ENCODE measurements at regions not wholly inside any gene's neighbourhood (a gene's known extent, or its start where the extent isn't known, plus 50 kb on each side); places are given as distances from the start of the nearest gene placed in this dataset.
"Not testable (repeated sequence)": the region's sequence is repeated elsewhere in the genome, so short reads cannot be mapped to it uniquely, and the experiment has no call there.

- DNase-seq (ENCODE audit: low read depth), result no peak
These were observed 280.2 kb upstream of the GALNTL6 start for GRCh38 chr4:171532968-171533367.

- DNase-seq (ENCODE audit: low read depth), result no peak
These were observed 288.3 kb upstream of the GALNTL6 start for GRCh38 chr4:171524903-171525302.

- no peak for DNase-seq (ENCODE audit: low read depth)
These were observed 291.5 kb upstream of the GALNTL6 start for GRCh38 chr4:171521726-171522125.

- DNase-seq (ENCODE audit: low read depth), result no peak
These were observed 293.7 kb upstream of the GALNTL6 start for GRCh38 chr4:171519457-171519856.

- DNase-seq (ENCODE audit: low read depth), result no peak
These were observed 295.3 kb upstream of the GALNTL6 start for GRCh38 chr4:171517883-171518282.

GRCh38 chr4:171516694-171517093 lies 296.5 kb upstream of the GALNTL6 start:
- DNase-seq (ENCODE audit: low read depth), result no peak

- DNase-seq (ENCODE audit: low read depth), result no peak
These were observed 328.5 kb upstream of the GALNTL6 start for GRCh38 chr4:171484681-171485080.

GRCh38 chr4:171478181-171478580 lies 335.0 kb upstream of the GALNTL6 start:
- no peak for DNase-seq (ENCODE audit: low read depth)

- not testable (repeated sequence) for DNase-seq (ENCODE audit: low read depth)
These were observed 338.1 kb upstream of the GALNTL6 start for GRCh38 chr4:171475111-171475510.

- DNase-seq (ENCODE audit: low read depth), result no peak
These were observed 340.0 kb upstream of the GALNTL6 start for GRCh38 chr4:171473155-171473554.

- no peak for DNase-seq (ENCODE audit: low read depth)
These were observed 341.0 kb upstream of the GALNTL6 start for GRCh38 chr4:171472230-171472629.

GRCh38 chr4:171464499-171464898 lies 348.7 kb upstream of the GALNTL6 start:
- DNase-seq (ENCODE audit: low read depth), result no peak

- DNase-seq (ENCODE audit: low read depth), result no peak
These were observed 352.0 kb upstream of the GALNTL6 start for GRCh38 chr4:171461191-171461590.

GRCh38 chr4:171448919-171449481 lies 364.2 kb upstream of the GALNTL6 start:
- no peak for DNase-seq (ENCODE audit: low read depth)

- DNase-seq (ENCODE audit: low read depth), result no peak
These were observed 364.8 kb upstream of the GALNTL6 start for GRCh38 chr4:171448358-171448757.

GRCh38 chr4:171441300-171441941 lies 371.8 kb upstream of the GALNTL6 start:
- DNase-seq (ENCODE audit: low read depth), result no peak

- DNase-seq (ENCODE audit: low read depth), result no peak
These were observed 379.5 kb upstream of the GALNTL6 start for GRCh38 chr4:171433674-171434073.

- DNase-seq (ENCODE audit: low read depth), result no peak
These were observed 380.7 kb upstream of the GALNTL6 start for GRCh38 chr4:171432536-171432935.

- no peak for DNase-seq (ENCODE audit: low read depth)
These were observed 382.7 kb upstream of the GALNTL6 start for GRCh38 chr4:171430495-171430894.

- no peak for DNase-seq (ENCODE audit: low read depth)
These were observed 416.0 kb upstream of the GALNTL6 start for GRCh38 chr4:171397175-171397574.

- no peak for DNase-seq (ENCODE audit: low read depth)
These were observed 422.6 kb upstream of the GALNTL6 start for GRCh38 chr4:171390626-171391025.

GRCh38 chr4:171378323-171378722 lies 434.9 kb upstream of the GALNTL6 start:
- no peak for DNase-seq (ENCODE audit: low read depth)

GRCh38 chr4:171376724-171377123 lies 436.5 kb upstream of the GALNTL6 start:
- DNase-seq (ENCODE audit: low read depth), result no peak

- no peak for DNase-seq (ENCODE audit: low read depth)
These were observed 459.7 kb upstream of the GALNTL6 start for GRCh38 chr4:171353535-171353934.

Data from amniotic epithelial cell (primary cell).